ENCODE measurements at regions not wholly inside any gene's neighbourhood (a gene's known extent, or its start where the extent isn't known, plus 50 kb on each side); places are given as distances from the start of the nearest gene placed in this dataset.

- no peak for TF ChIP-seq ZNF692 (tag by site-specific recombination; IDR thresholded peaks at IDR 0.05)
- TF ChIP-seq PRDM6 (tag by site-specific recombination; IDR thresholded peaks at IDR 0.05): no peak
- TF ChIP-seq ZNF426 (tag by site-specific recombination; IDR thresholded peaks at IDR 0.05): no peak
- no peak for TF ChIP-seq ZNF335 (tag by site-specific recombination; conservative IDR thresholded peaks at IDR 0.05)
- no peak for TF ChIP-seq BCL11A (tag by site-specific recombination; IDR thresholded peaks at IDR 0.05; ENCODE audit: low read depth)
- no peak for TF ChIP-seq ZNF148 (tag by site-specific recombination; IDR thresholded peaks at IDR 0.05; ENCODE audit: borderline replicate concordance)
- TF ChIP-seq ZNF658 (tag by site-specific recombination; IDR thresholded peaks at IDR 0.05): no peak
Measured at GRCh38 chr2:220241423-220241822, 614.0 kb downstream of the SLC4A3 start (continued).

GRCh38 chr2:220243571-220243970, 616.1 kb downstream of the SLC4A3 start:
- H3K4me3 ChIP-seq (ENCODE audit: low read depth, low read length): no peak overlapping the region
- POLR2A ChIA-PET: no interaction called here
- CTCF ChIA-PET: no interaction called here

More at GRCh38 chr2:220243571-220243970, 616.1 kb downstream of the SLC4A3 start:
- Histone ChIP-seq H3K9me3 (ENCODE audit: control insufficient read depth, insufficient read depth, low read depth, low read length) (no peaks in the 10 kb centered on the region), H3K27ac (ENCODE audit: extremely low read depth, low read depth, low read length) (no peak overlapping the region), H3K36me3 (ENCODE audit: control insufficient read depth in 2 of 2, insufficient read depth in 1 of 2, low read length in 2 of 2) (no peaks in the 10 kb centered on the region), H3K4me1 (ENCODE audit: control insufficient read depth, insufficient read depth, low read length) (no peaks in the 10 kb centered on the region)
- no peak for TF ChIP-seq ZNF324 (tag by site-specific recombination; IDR thresholded peaks at IDR 0.05)
- TF ChIP-seq ZNF10 (tag by site-specific recombination; IDR thresholded peaks at IDR 0.05): no peak
- TF ChIP-seq PBX3 (CRISPR knock-in tag; IDR thresholded peaks at IDR 0.05): no peak
- TF ChIP-seq ZBTB10 (tag by site-specific recombination; IDR thresholded peaks at IDR 0.05): no peak
- no peak for TF ChIP-seq ZNF248 (tag by site-specific recombination; IDR thresholded peaks at IDR 0.05)
- TF ChIP-seq ZNF274 (IDR thresholded peaks at IDR 0.05; ENCODE audit: low read length): no peak
- no peak for TF ChIP-seq ZNF274 (tag by site-specific recombination; IDR thresholded peaks at IDR 0.05; ENCODE audit: borderline replicate concordance)
- no peak for TF ChIP-seq ZBTB26 (tag by site-specific recombination; optimal IDR thresholded peaks at IDR 0.05)
- no peak for TF ChIP-seq ZNF138 (tag by site-specific recombination; IDR thresholded peaks at IDR 0.05; ENCODE audit: borderline replicate concordance)
- TF ChIP-seq ZNF223 (tag by site-specific recombination; IDR thresholded peaks at IDR 0.05): no peak
- no peak for TF ChIP-seq ZNF658 (tag by site-specific recombination; IDR thresholded peaks at IDR 0.05)
- no peak for TF ChIP-seq ZNF624 (tag by site-specific recombination; IDR thresholded peaks at IDR 0.05)
- TF ChIP-seq ZNF776 (tag by site-specific recombination; IDR thresholded peaks at IDR 0.05; ENCODE audit: borderline replicate concordance): no peak
